Endothelial cell of umbilical vein (primary cell): ENCODE measurements at regions not wholly inside any gene's neighbourhood (a gene's known extent, or its start where the extent isn't known, plus 50 kb on each side); places are given as distances from the start of the nearest gene placed in this dataset.

Experiments used
- BruUV-seq: library from RNA; stranded (reverse); fragments of 400-500 nt; replicated peaks from 2 replicates; lab custom pipeline; 2021; lab: Mats Ljungman, UMichigan
- CTCF ChIA-PET: fragments of 300-600, 350-600 bp; sonication (Branson Sonifier 250); formaldehyde crosslinking; loops from one replicate; lab custom pipeline; 2021; ENCODE audit warnings: antibody characterized with exemption, inconsistent platforms; lab: Charles Lee
- POLR2A ChIA-PET: fragments of 300-600, 350-600 bp; sonication (Branson Sonifier 250); formaldehyde crosslinking; loops from one replicate; lab custom pipeline; 2021; ENCODE audit warnings: antibody characterized with exemption, inconsistent platforms; lab: Charles Lee
- DNase-seq: peaks from one replicate; pipeline ENCODE4 v3.0.0-alpha.2; 2011; ENCODE audit warnings: low read depth, low spot score
- FAIRE-seq: peaks from 2 replicates; lab custom pipeline; 2011; peaks lifted over from hg19 to GRCh38; lab: Jason Lieb, UNC
- H2AFZ ChIP-seq: 2 replicates; pipeline ENCODE4 v1.6.0; 2012; ENCODE audit warnings: low read depth, low read length, control low read depth, inconsistent platforms
- H3K27ac ChIP-seq: 2 replicates; pipeline ENCODE4 v1.5.1; 2011; ENCODE audit warnings: low read depth, mild to moderate bottlenecking, control low read depth, low read length, moderate library complexity; ENCODE audit not compliant: insufficient read depth
- H3K27me3 ChIP-seq, 2 experiments: 2 replicates each; pipeline versions ENCODE4 v1.6.0 to v1.6.1; 2011; ENCODE audit warnings: low read length in 2 of 2, mixed read lengths in 1 of 2; ENCODE audit not compliant: control insufficient read depth in 2 of 2, insufficient read depth in 2 of 2
- H3K36me3 ChIP-seq, 2 experiments: 2 replicates in 1 of 2; 3 replicates in 1 of 2; pipeline ENCODE4 v1.5.1; 2011; ENCODE audit warnings: low read length in 2 of 2, mild to moderate bottlenecking in 1 of 2, moderate library complexity in 1 of 2; ENCODE audit not compliant: control insufficient read depth in 2 of 2, insufficient read depth in 2 of 2; ENCODE audit errors: extremely low read depth in 1 of 2
- H3K4me1 ChIP-seq: 3 replicates; pipeline ENCODE4 v1.5.1; 2011; ENCODE audit warnings: mild to moderate bottlenecking, low read length; ENCODE audit not compliant: control insufficient read depth, insufficient read depth; ENCODE audit errors: extremely low read depth
- H3K4me2 ChIP-seq: 2 replicates; pipeline ENCODE4 v1.6.1; 2011; ENCODE audit warnings: low read length, control low read depth, mixed read lengths; ENCODE audit not compliant: insufficient read depth
- H3K4me3 ChIP-seq, 3 experiments: fragments of 200-600 bp in 1 of 3; sonication (generic), shearing (Covaris generic) in 1 of 3; replicated peaks in 1 of 3; 2 replicates each; pipeline ENCODE4 v1.5.1; 2011 to 2016; ENCODE audit warnings: control low read depth in 3 of 3, low read length in 3 of 3, mild to moderate bottlenecking in 2 of 3, inconsistent platforms in 1 of 3, low read depth in 1 of 3, moderate library complexity in 1 of 3; ENCODE audit not compliant: insufficient read depth in 1 of 3
- H3K79me2 ChIP-seq: 2 replicates; pipeline ENCODE4 v1.6.0; 2012; ENCODE audit warnings: low read length, inconsistent platforms; ENCODE audit not compliant: control insufficient read depth, insufficient read depth
- H3K9ac ChIP-seq: replicated peaks from 2 replicates; pipeline ENCODE3; 2011; ENCODE audit warnings: low read length, control low read depth; ENCODE audit not compliant: insufficient read depth; ENCODE audit errors: extremely low read depth
- H3K9me1 ChIP-seq: replicated peaks from 3 replicates; pipeline ENCODE4 v1.6.0; 2011; ENCODE audit warnings: mild to moderate bottlenecking, low read length; ENCODE audit not compliant: control insufficient read depth, insufficient read depth; ENCODE audit errors: extremely low read depth
- H3K9me3 ChIP-seq: replicated peaks from 2 replicates; pipeline ENCODE4 v1.5.1; 2012; ENCODE audit warnings: low read length, inconsistent platforms; ENCODE audit not compliant: control insufficient read depth, insufficient read depth
- H4K20me1 ChIP-seq: replicated peaks from 2 replicates; pipeline ENCODE3; 2011; ENCODE audit warnings: mild to moderate bottlenecking, low read length; ENCODE audit not compliant: control insufficient read depth, insufficient read depth; ENCODE audit errors: extremely low read depth
- CTCF ChIP-seq, 2 donors: IDR thresholded peaks; 1 replicate in 1 of 2; 2 replicates in 1 of 2; pipeline ENCODE4 v1.5.1; 2011; ENCODE audit warnings: low read length in 2 of 2, mild to moderate bottlenecking in 2 of 2, moderate library complexity in 2 of 2, control low read depth in 1 of 2, inconsistent platforms in 1 of 2, low read depth in 1 of 2; ENCODE audit not compliant: insufficient read depth in 1 of 2; ENCODE audit errors: extremely low read depth in 1 of 2
- EZH2 ChIP-seq: IDR thresholded peaks from 2 replicates; pipeline ENCODE4 v1.6.1; 2012; ENCODE audit warnings: borderline replicate concordance, low read depth, mild to moderate bottlenecking, moderate library complexity, low read length, inconsistent platforms; ENCODE audit not compliant: severe bottlenecking
- FOS ChIP-seq: IDR thresholded peaks from 2 replicates; pipeline ENCODE4 v1.6.1; 2011; ENCODE audit warnings: mild to moderate bottlenecking, low read length, moderate library complexity, borderline replicate concordance; ENCODE audit not compliant: insufficient read depth
- GATA2 ChIP-seq: IDR thresholded peaks from 2 replicates; pipeline ENCODE4 v1.7.0; 2011; ENCODE audit warnings: low read depth, mild to moderate bottlenecking, moderate library complexity, mixed read lengths, low read length; ENCODE audit not compliant: insufficient read length, insufficient read depth
- JUN ChIP-seq: IDR thresholded peaks from 2 replicates; pipeline ENCODE4 v1.6.1; 2011; ENCODE audit warnings: borderline replicate concordance, low read depth; ENCODE audit not compliant: insufficient read length, insufficient read depth
- MAX ChIP-seq: IDR thresholded peaks from 2 replicates; pipeline ENCODE4 v1.6.1; 2011; ENCODE audit not compliant: insufficient read depth, insufficient read length
- MYC ChIP-seq: IDR thresholded peaks from one replicate; pipeline ENCODE4 v1.6.1; 2011; ENCODE audit warnings: mild to moderate bottlenecking, low read depth, low read length
- POLR2A ChIP-seq: IDR thresholded peaks from 2 replicates; pipeline ENCODE4 v1.6.1; 2012; ENCODE audit warnings: low read depth, mild to moderate bottlenecking, control low read depth, low read length
- POLR2AphosphoS5 ChIP-seq: IDR thresholded peaks from 2 replicates; pipeline ENCODE4 v1.6.1; 2012; ENCODE audit warnings: low read depth, mild to moderate bottlenecking, control low read depth, low read length, moderate library complexity; ENCODE audit not compliant: insufficient read depth
- dilution Hi-C: fragments of 300-500 bp; cut with MboI; formaldehyde crosslinking; loops from one replicate; pipeline ENCODE4 v1.15.0; 2019; ENCODE audit warnings: low sequenced_read_pairs; ENCODE audit not compliant: extremely low pct_ligation_motif_present
- intact Hi-C: fragments of 100-400 bp; cut with micrococcal nuclease; formaldehyde crosslinking; loops from one replicate; pipeline ENCODE4 v1.10.0; 2022

DNA sequence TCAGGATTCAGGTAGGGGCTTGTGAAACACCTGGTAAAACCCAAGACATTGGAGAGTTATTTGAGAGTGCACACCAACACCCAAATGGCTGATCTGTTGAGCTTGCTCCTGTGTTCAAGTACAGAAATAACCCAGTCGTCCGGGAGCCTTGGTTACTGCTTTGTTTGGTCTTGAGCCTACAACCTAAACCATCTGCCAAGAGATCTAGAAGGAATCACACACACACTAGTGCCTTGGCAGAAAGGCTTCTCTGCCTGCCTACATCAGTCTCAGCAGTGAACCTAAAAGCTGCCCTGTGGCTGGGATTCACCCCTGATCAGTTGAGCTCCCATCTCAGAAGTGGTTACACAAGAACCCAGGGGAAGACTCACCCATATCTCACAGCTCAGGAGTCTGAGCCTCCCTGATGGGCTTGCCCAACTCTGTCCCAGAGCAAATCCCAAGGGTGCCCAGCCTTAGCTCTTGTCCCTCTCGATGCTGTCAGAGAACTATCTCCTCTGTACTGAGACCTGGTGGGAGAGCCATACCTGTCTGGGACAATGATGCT is 167.6 kb downstream of the CXCL12 start:
- H3K4me1 ChIP-seq, result no peaks in the 10 kb centered on the region
- BruUV-seq, result no TSS peak
- no peak overlapping the region for H3K27ac ChIP-seq
- no peaks in the 10 kb centered on the region for H3K36me3 ChIP-seq
- no peak overlapping the region for H3K9ac ChIP-seq
- no peak overlapping the region for H3K4me3 ChIP-seq
- H3K27me3 ChIP-seq, result no peaks in the 10 kb centered on the region
- CTCF ChIA-PET, result no interaction called here
- dilution Hi-C loops (no loop called here), intact Hi-C loops (no loop called here)
- H3K79me2 ChIP-seq, result no peaks in the 10 kb centered on the region
- H3K4me2 ChIP-seq, result no peak overlapping the region
- H3K9me1 ChIP-seq, result no peaks in the 10 kb centered on the region
- FAIRE-seq, result no peak
- H3K9me3 ChIP-seq, result no peaks in the 10 kb centered on the region
- H2AFZ ChIP-seq, result no peak overlapping the region
- H4K20me1 ChIP-seq, result no peaks in the 10 kb centered on the region
- TF ChIP-seq EZH2, result no peak
- no peak for TF ChIP-seq FOS
- TF ChIP-seq JUN, result no peak
- no peak for TF ChIP-seq POLR2AphosphoS5
- no peak for TF ChIP-seq CTCF (IDR thresholded peaks at IDR 0.05; ENCODE audit: extremely low read depth in 1 of 2, insufficient read depth in 1 of 2, low read depth in 1 of 2, low read length in 2 of 2)
- TF ChIP-seq MAX, result no peak
- no peak for TF ChIP-seq POLR2A
- TF ChIP-seq MYC, result no peak
- TF ChIP-seq GATA2, result no peak
- POLR2A ChIA-PET, result no interaction called here
- no peak for DNase-seq
